ENCODE measurements at regions not wholly inside any gene's neighbourhood (a gene's known extent, or its start where the extent isn't known, plus 50 kb on each side); places are given as distances from the start of the nearest gene placed in this dataset.

DNA sequence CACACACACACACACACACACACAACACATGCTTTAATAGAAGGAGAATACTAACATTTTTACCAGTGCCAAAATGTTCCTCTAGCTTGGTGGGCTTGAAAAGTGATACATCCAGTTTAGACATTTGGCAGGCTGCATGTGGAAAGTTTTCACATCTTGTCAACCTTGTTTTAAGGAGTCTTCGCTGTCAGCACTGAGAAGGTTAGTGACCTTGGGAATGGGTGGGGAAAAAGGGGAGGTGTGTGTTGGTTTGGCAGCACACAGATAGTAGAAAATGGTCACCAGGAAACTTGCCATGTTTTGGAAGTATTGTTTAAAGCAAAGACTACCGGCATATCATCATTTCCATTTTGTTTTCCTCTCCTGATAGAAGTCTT is 346.5 kb upstream of the ADAMTSL1 start:
- Histone ChIP-seq H4K20me1 (ENCODE audit: control insufficient read depth, insufficient read depth, low read length, poor library complexity, severe bottlenecking) (no peaks in the 10 kb centered on the region), H3K4me3 (ENCODE audit: control extremely low read depth in 1 of 5, extremely low read depth in 1 of 5, insufficient read depth in 1 of 5, low read depth in 2 of 5, low read length in 4 of 5) (no peak overlapping the region), H3K27me3 (replicated peaks in 1 of 4; ENCODE audit: control extremely low read depth in 1 of 4, control insufficient read depth in 3 of 4, insufficient read depth in 4 of 4, low read length in 3 of 4) (no peaks in the 10 kb centered on the region), H3K79me2 (ENCODE audit: control insufficient read depth, insufficient read depth, low read length) (no peaks in the 10 kb centered on the region), H3K27ac (ENCODE audit: low read length in 2 of 2) (no peak overlapping the region), H3K9ac (ENCODE audit: low read length) (no peak overlapping the region), H3K36me3 (replicated peaks in 1 of 2; ENCODE audit: control extremely low read depth in 1 of 2, control insufficient read depth in 1 of 2, extremely low read depth in 1 of 2, insufficient read depth in 2 of 2, low read length in 1 of 2) (no peaks in the 10 kb centered on the region), H3K9me3 (ENCODE audit: control extremely low read depth in 1 of 3, control insufficient read depth in 2 of 3, insufficient read depth in 1 of 3, low read length in 2 of 3) (no peaks in the 10 kb centered on the region), H2AFZ (ENCODE audit: insufficient read depth, low read depth, low read length, poor library complexity, severe bottlenecking) (no peak overlapping the region), H3K4me1 (ENCODE audit: control insufficient read depth in 2 of 2, insufficient read depth in 2 of 2, low read length in 2 of 2) (no peaks in the 10 kb centered on the region), H3K4me2 (replicated peaks; ENCODE audit: low read depth, low read length, poor library complexity, severe bottlenecking) (no peak overlapping the region)
- Mint-ChIP-seq H3K4me3 (no peak overlapping the region), H3K4me1 (no peaks in the 10 kb centered on the region), H3K27ac (no peak overlapping the region), H3K9me3 (ENCODE audit: insufficient read depth) (no peaks in the 10 kb centered on the region), H3K27me3 (no peaks in the 10 kb centered on the region)
- intact Hi-C loops (cut with micrococcal nuclease), result no loop called here
- TF ChIP-seq, protein P1, sequence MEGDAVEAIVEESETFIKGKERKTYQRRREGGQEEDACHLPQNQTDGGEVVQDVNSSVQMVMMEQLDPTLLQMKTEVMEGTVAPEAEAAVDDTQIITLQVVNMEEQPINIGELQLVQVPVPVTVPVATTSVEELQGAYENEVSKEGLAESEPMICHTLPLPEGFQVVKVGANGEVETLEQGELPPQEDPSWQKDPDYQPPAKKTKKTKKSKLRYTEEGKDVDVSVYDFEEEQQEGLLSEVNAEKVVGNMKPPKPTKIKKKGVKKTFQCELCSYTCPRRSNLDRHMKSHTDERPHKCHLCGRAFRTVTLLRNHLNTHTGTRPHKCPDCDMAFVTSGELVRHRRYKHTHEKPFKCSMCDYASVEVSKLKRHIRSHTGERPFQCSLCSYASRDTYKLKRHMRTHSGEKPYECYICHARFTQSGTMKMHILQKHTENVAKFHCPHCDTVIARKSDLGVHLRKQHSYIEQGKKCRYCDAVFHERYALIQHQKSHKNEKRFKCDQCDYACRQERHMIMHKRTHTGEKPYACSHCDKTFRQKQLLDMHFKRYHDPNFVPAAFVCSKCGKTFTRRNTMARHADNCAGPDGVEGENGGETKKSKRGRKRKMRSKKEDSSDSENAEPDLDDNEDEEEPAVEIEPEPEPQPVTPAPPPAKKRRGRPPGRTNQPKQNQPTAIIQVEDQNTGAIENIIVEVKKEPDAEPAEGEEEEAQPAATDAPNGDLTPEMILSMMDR (IDR thresholded peaks at IDR 0.05), result no peak
- POLR2A ChIA-PET, result no interaction called here
- 40% methylated on average over 1 of the region's 2 CpGs for WGBS (ENCODE audit: insufficient coverage)
- DNase-seq (no peak), ATAC-seq (ENCODE audit: low read depth) (no peak)
- CTCF ChIA-PET, result no interaction called here

DNA sequence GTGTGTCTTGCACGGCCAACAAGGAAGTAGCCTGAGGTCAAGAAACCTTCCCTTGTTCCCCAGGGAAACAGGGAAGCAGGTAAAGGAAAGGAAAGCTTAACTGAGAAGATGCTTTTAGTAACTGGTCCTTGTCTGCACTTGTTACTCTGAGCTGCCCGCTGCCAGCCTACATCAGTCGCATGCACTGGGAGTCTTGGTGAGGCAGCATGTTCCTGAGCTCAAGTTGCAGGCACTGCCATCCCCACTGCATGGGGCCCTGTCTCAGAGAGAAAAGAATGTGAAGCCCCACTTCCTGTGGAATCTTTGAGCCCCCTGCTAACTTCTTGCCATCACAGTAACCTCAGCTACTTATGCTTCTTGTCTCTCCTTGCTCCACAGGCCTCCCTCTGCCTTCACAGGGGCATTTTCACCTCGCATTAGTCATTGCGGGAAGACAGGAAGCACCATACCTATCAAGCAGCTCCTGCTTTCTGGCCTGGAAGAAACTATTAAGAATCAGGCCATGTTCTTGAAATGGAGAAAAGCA is 344.1 kb upstream of the ADAMTSL1 start:
- no peaks in the 10 kb centered on the region for H3K27me3 ChIP-seq (replicated peaks in 1 of 4; ENCODE audit: control extremely low read depth in 1 of 4, control insufficient read depth in 3 of 4, insufficient read depth in 4 of 4, low read length in 3 of 4)
- ATAC-seq (ENCODE audit: low read depth) (no peak), DNase-seq (no peak)
- no peaks in the 10 kb centered on the region for H3K9me3 Mint-ChIP-seq (ENCODE audit: insufficient read depth)
- no peak overlapping the region for H3K27ac ChIP-seq (ENCODE audit: low read length in 2 of 2)
- H3K4me1 Mint-ChIP-seq, result no peaks in the 10 kb centered on the region
- H3K27me3 Mint-ChIP-seq, result no peaks in the 10 kb centered on the region
- H3K4me2 ChIP-seq (replicated peaks; ENCODE audit: low read depth, low read length, poor library complexity, severe bottlenecking), result no peak overlapping the region
- intact Hi-C loops (cut with micrococcal nuclease), result no loop called here
- CTCF ChIA-PET, result interaction anchor here (0.9 kb wide), 1 partner anchor 126 kb away, joined by 3 read pairs; no protein-coding TSS in a partner anchor
- H3K27ac Mint-ChIP-seq, result no peak overlapping the region
- TF ChIP-seq, protein P1 (IDR thresholded peaks at IDR 0.05), result no peak
- TF ChIP-seq EZH2 (IDR thresholded peaks at IDR 0.05; ENCODE audit: borderline replicate concordance, insufficient read depth, low read depth, low read length, poor library complexity, severe bottlenecking), result no peak
- 95% methylated on average over 5 of the region's 5 CpGs for WGBS (ENCODE audit: insufficient coverage)
- no peaks in the 10 kb centered on the region for H4K20me1 ChIP-seq (ENCODE audit: control insufficient read depth, insufficient read depth, low read length, poor library complexity, severe bottlenecking)
- H2AFZ ChIP-seq (ENCODE audit: insufficient read depth, low read depth, low read length, poor library complexity, severe bottlenecking), result no peak overlapping the region
- POLR2A ChIA-PET, result no interaction called here
- no peak overlapping the region for H3K4me3 ChIP-seq (ENCODE audit: control extremely low read depth in 1 of 5, extremely low read depth in 1 of 5, insufficient read depth in 1 of 5, low read depth in 2 of 5, low read length in 4 of 5)
- no peaks in the 10 kb centered on the region for H3K79me2 ChIP-seq (ENCODE audit: control insufficient read depth, insufficient read depth, low read length)
- H3K36me3 ChIP-seq (replicated peaks in 1 of 2; ENCODE audit: control extremely low read depth in 1 of 2, control insufficient read depth in 1 of 2, extremely low read depth in 1 of 2, insufficient read depth in 2 of 2, low read length in 1 of 2), result no peaks in the 10 kb centered on the region
- H3K4me1 ChIP-seq (ENCODE audit: control insufficient read depth in 2 of 2, insufficient read depth in 2 of 2, low read length in 2 of 2), result no peaks in the 10 kb centered on the region
- H3K9ac ChIP-seq (ENCODE audit: low read length), result no peak overlapping the region
- H3K4me3 Mint-ChIP-seq, result no peak overlapping the region
- H3K9me3 ChIP-seq (ENCODE audit: control extremely low read depth in 1 of 3, control insufficient read depth in 2 of 3, insufficient read depth in 1 of 3, low read length in 2 of 3), result no peaks in the 10 kb centered on the region

All from B cell (primary cell).